Panc1 (cell line): ENCODE measurements at regions not wholly inside any gene's neighbourhood (a gene's known extent, or its start where the extent isn't known, plus 50 kb on each side); places are given as distances from the start of the nearest gene placed in this dataset.

Source experiments
- ATAC-seq: fragments of 200-7000 bp; cut with Tn5 transposase; 2 replicates; pipeline ENCODE4 v1.9.1; 2020; ENCODE audit warnings: mild to moderate bottlenecking, moderate library complexity
- BruUV-seq: library from RNA; stranded (reverse); fragments of 400-500 nt; replicated peaks from 2 replicates; lab custom pipeline; 2021; lab: Mats Ljungman, UMichigan
- CTCF ChIA-PET: fragments of 300-600 bp; sonication (Branson Sonifier 250); formaldehyde crosslinking; loops from one replicate; lab custom pipeline; 2022; ENCODE audit warnings: antibody characterized with exemption; lab: Charles Lee
- POLR2A ChIA-PET: fragments of 300-600 bp; sonication (Branson Sonifier 250); formaldehyde crosslinking; loops from one replicate; lab custom pipeline; 2022; ENCODE audit warnings: antibody characterized with exemption; lab: Charles Lee
- DNase-seq: peaks from one replicate; pipeline ENCODE4 v3.0.0-alpha.2; 2010; ENCODE audit warnings: low read depth, low spot score
- H3K27ac ChIP-seq: 2 replicates; pipeline ENCODE4 v1.5.1; 2011; ENCODE audit warnings: mild to moderate bottlenecking, low read length, inconsistent platforms
- H3K27me3 ChIP-seq: fragments of 200-500 bp; sonication (Bioruptor generic); 2 replicates; pipeline ENCODE4 v1.6.0; 2014; ENCODE audit warnings: low read length, inconsistent platforms; ENCODE audit not compliant: control insufficient read depth, insufficient read depth
- H3K36me3 ChIP-seq: fragments of 200-500 bp; sonication (Bioruptor generic); 2 replicates; pipeline ENCODE4 v1.5.1; 2014; ENCODE audit warnings: inconsistent platforms, mild to moderate bottlenecking, low read length, moderate library complexity; ENCODE audit not compliant: control insufficient read depth, insufficient read depth
- H3K4me1 ChIP-seq: 2 replicates; pipeline ENCODE4 v1.5.1; 2011; ENCODE audit warnings: inconsistent platforms, mild to moderate bottlenecking, low read length, moderate library complexity; ENCODE audit not compliant: control insufficient read depth, insufficient read depth
- H3K4me3 ChIP-seq, 2 experiments: 2 replicates each; pipeline ENCODE4 v1.5.1; 2011 to 2012; ENCODE audit warnings: low read depth in 2 of 2, low read length in 2 of 2, mild to moderate bottlenecking in 2 of 2, inconsistent platforms in 1 of 2, moderate library complexity in 1 of 2
- H3K9me3 ChIP-seq: fragments of 200-500 bp; sonication (Bioruptor generic); 2 replicates; pipeline ENCODE4 v1.5.1; 2014; ENCODE audit warnings: low read depth, mild to moderate bottlenecking, inconsistent platforms, low read length, moderate library complexity; ENCODE audit not compliant: control insufficient read depth, insufficient read depth
- CTCF ChIP-seq: fragments of 450-650 bp; IDR thresholded peaks from 2 replicates; pipeline ENCODE4 v1.5.1; 2017; ENCODE audit warnings: mild to moderate bottlenecking
- POLR2AphosphoS5 ChIP-seq: IDR thresholded peaks from 2 replicates; pipeline ENCODE4 v1.6.1; 2012; ENCODE audit warnings: mild to moderate bottlenecking, low read depth, low read length, moderate library complexity
- SIN3A ChIP-seq: IDR thresholded peaks from 2 replicates; pipeline ENCODE4 v1.6.1; 2012; ENCODE audit warnings: low read depth, mild to moderate bottlenecking, low read length, moderate library complexity, borderline replicate concordance; ENCODE audit not compliant: insufficient read depth
- TCF7L2 ChIP-seq: IDR thresholded peaks from 2 replicates; pipeline ENCODE4 v1.6.1; 2011; ENCODE audit warnings: mild to moderate bottlenecking, low read depth, low read length, inconsistent platforms
- in situ Hi-C: cut with HindIII; loops from 2 replicates; pipeline ENCODE4 v1.10.0; 2016; ENCODE audit warnings: low sequenced_read_pairs, low pct_unique_long_range_greater_than_20kb
- intact Hi-C: fragments of 100-400 bp; cut with micrococcal nuclease; formaldehyde crosslinking; loops from one replicate; pipeline ENCODE4 v1.10.0; 2022; ENCODE audit not compliant: unreplicated experiment
- TF ChIP-seq, protein P1 (sequence below), 2 experiments: IDR thresholded peaks; 2 replicates each; pipeline ENCODE4 v1.6.1; 2011 to 2012; ENCODE audit warnings: low read depth in 2 of 2, control low read depth in 1 of 2, low read length in 1 of 2, mild to moderate bottlenecking in 1 of 2, moderate library complexity in 1 of 2; ENCODE audit not compliant: insufficient read depth in 1 of 2

DNA sequence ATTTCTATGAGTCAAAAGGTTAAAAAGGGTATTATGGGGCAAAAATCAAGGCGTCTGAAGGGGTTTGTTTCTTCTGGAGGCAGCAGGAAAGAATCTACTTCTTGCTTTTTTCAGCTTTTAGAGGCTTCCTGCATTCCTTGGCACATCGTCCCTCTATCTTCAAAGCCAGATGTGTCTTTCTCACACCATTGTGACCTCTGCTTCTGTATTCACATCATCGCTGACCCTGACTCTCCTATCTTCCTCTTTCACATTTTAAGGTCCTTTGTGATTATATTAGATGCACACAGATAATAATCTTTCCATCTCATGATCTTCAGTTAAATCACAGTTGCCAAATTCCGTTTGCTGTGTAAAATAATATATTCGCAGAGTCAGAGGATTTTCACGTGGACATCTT is 112.7 kb downstream of the PPP4R3C start:
- TF ChIP-seq POLR2AphosphoS5 = no peak
- no peak for TF ChIP-seq SIN3A
- no peak for TF ChIP-seq TCF7L2
- TF ChIP-seq, protein P1, sequence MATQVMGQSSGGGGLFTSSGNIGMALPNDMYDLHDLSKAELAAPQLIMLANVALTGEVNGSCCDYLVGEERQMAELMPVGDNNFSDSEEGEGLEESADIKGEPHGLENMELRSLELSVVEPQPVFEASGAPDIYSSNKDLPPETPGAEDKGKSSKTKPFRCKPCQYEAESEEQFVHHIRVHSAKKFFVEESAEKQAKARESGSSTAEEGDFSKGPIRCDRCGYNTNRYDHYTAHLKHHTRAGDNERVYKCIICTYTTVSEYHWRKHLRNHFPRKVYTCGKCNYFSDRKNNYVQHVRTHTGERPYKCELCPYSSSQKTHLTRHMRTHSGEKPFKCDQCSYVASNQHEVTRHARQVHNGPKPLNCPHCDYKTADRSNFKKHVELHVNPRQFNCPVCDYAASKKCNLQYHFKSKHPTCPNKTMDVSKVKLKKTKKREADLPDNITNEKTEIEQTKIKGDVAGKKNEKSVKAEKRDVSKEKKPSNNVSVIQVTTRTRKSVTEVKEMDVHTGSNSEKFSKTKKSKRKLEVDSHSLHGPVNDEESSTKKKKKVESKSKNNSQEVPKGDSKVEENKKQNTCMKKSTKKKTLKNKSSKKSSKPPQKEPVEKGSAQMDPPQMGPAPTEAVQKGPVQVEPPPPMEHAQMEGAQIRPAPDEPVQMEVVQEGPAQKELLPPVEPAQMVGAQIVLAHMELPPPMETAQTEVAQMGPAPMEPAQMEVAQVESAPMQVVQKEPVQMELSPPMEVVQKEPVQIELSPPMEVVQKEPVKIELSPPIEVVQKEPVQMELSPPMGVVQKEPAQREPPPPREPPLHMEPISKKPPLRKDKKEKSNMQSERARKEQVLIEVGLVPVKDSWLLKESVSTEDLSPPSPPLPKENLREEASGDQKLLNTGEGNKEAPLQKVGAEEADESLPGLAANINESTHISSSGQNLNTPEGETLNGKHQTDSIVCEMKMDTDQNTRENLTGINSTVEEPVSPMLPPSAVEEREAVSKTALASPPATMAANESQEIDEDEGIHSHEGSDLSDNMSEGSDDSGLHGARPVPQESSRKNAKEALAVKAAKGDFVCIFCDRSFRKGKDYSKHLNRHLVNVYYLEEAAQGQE (IDR thresholded peaks at IDR 0.05; ENCODE audit: insufficient read depth in 1 of 2, low read depth in 2 of 2, low read length in 1 of 2) = no peak
- TF ChIP-seq CTCF = no peak
- in situ Hi-C loops = no loop called here
- BruUV-seq = no TSS peak

DNA sequence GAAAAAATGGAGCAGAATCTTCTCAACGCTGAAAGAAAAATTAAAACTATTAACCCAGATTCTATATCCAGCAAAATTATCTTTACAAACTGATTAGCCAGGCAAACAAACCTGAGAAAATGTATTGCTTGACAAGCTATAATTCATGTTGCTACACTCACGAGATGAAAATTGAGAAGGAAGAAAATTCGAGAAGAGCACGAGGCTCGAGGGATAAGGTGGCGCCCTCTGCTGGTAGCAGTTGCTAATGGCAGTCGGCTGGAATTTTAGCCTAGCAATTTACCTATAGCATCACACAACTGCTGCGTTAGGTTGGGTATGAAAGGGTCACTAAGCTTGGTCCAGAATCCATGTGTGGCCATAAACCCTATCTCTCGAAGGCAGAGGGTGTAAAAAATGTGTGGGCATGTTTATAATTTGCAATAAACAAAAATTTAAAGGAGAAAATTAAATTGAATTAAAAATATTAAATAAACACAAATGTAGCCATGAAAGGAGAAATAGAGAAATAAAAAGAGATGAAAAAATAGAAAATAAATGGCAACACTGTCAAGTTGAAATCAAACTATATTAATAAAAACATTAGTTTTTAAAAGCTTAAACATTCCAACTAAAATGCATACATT is 126.6 kb downstream of the PPP4R3C start:
- Histone ChIP-seq H3K4me1 (no peaks in the 10 kb centered on the region), H3K36me3 (no peaks in the 10 kb centered on the region), H3K9me3 (no peaks in the 10 kb centered on the region), H3K27me3 (no peaks in the 10 kb centered on the region), H3K4me3 (no peak overlapping the region), H3K27ac (no peak overlapping the region)
- intact Hi-C loops = no loop called here
- DNase-seq = peak; percentile 18
- no peak for ATAC-seq
- POLR2A ChIA-PET = no interaction called here
- in situ Hi-C loops = no loop called here
- TF ChIP-seq CTCF = peak; percentile 82
- no peak for TF ChIP-seq SIN3A
- CTCF ChIA-PET = no interaction called here
- no TSS peak for BruUV-seq

More for the DNA sequence above, 112.7 kb downstream of the PPP4R3C start:
- Histone ChIP-seq H3K4me1 (no peaks in the 10 kb centered on the region), H3K27ac (no peak overlapping the region), H3K36me3 (no peaks in the 10 kb centered on the region), H3K4me3 (no peak overlapping the region), H3K27me3 (no peaks in the 10 kb centered on the region), H3K9me3 (no peaks in the 10 kb centered on the region)
- CTCF ChIA-PET = no interaction called here
- DNase-seq (no peak), ATAC-seq (no peak)
- POLR2A ChIA-PET = no interaction called here
- intact Hi-C loops = no loop called here
